ENCODE measurements at regions not wholly inside any gene's neighbourhood (a gene's known extent, or its start where the extent isn't known, plus 50 kb on each side); places are given as distances from the start of the nearest gene placed in this dataset.
"Not testable (repeated sequence)": the region's sequence is repeated elsewhere in the genome, so short reads cannot be mapped to it uniquely, and the experiment has no call there.

DNA sequence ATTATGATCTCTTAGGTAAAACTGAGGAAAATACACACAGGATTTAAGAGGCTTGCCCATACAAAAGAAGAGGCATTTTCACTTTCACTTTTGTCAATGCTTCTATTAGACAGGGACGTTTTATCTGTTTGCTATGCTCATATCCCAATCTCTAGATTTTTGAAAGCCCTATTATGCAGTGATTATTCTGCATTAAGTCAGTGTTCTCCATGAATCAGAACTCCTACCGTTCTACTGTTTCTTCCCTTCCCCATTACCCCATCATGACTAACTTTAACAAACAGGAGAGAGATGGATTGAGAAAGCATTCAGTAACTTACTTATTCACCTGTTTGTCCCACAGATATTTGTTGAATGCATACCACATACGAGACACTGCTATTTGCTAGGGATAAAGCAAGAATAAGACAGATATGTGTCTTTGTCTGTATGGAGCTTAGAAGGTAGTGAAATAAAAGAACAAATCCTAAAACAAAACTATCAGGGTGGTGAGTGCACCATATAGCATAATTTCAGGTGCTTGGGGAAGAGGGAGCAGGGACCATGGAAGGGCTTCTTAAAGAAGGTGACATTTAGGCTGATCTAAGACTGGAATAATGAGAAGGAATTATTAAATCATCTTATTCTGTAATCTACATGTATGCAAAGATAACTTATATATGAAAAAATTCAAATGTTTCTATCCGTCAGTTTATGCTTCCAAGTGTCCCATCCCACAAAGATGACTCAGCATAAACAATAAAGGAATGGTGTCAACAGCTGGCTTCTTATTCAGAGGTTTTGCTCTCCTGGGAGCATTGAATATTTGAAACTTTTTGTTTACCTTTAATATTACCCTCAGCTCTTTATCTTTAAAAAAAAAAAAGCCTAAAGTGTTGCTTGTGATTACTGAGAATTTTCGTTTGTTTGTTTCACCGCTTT is 328.1 kb downstream of the HINT1 start:
- H3K27me3 Mint-ChIP-seq (ENCODE audit: low read depth, poor library complexity): no peaks in the 10 kb centered on the region
- H3K9me3 Mint-ChIP-seq: peaks cover 9% of the 10 kb centered on the region
- no peaks in the 10 kb centered on the region for H3K36me3 Mint-ChIP-seq (ENCODE audit: low read depth)
- TF ChIP-seq, protein P1, sequence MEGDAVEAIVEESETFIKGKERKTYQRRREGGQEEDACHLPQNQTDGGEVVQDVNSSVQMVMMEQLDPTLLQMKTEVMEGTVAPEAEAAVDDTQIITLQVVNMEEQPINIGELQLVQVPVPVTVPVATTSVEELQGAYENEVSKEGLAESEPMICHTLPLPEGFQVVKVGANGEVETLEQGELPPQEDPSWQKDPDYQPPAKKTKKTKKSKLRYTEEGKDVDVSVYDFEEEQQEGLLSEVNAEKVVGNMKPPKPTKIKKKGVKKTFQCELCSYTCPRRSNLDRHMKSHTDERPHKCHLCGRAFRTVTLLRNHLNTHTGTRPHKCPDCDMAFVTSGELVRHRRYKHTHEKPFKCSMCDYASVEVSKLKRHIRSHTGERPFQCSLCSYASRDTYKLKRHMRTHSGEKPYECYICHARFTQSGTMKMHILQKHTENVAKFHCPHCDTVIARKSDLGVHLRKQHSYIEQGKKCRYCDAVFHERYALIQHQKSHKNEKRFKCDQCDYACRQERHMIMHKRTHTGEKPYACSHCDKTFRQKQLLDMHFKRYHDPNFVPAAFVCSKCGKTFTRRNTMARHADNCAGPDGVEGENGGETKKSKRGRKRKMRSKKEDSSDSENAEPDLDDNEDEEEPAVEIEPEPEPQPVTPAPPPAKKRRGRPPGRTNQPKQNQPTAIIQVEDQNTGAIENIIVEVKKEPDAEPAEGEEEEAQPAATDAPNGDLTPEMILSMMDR (IDR thresholded peaks at IDR 0.05): no peak
- peak overlapping the region; percentile 18 for H3K27ac Mint-ChIP-seq
- H3K4me1 Mint-ChIP-seq: no peaks in the 10 kb centered on the region
- H3K4me3 Mint-ChIP-seq: no peak overlapping the region
- DNase-seq: no peak

DNA sequence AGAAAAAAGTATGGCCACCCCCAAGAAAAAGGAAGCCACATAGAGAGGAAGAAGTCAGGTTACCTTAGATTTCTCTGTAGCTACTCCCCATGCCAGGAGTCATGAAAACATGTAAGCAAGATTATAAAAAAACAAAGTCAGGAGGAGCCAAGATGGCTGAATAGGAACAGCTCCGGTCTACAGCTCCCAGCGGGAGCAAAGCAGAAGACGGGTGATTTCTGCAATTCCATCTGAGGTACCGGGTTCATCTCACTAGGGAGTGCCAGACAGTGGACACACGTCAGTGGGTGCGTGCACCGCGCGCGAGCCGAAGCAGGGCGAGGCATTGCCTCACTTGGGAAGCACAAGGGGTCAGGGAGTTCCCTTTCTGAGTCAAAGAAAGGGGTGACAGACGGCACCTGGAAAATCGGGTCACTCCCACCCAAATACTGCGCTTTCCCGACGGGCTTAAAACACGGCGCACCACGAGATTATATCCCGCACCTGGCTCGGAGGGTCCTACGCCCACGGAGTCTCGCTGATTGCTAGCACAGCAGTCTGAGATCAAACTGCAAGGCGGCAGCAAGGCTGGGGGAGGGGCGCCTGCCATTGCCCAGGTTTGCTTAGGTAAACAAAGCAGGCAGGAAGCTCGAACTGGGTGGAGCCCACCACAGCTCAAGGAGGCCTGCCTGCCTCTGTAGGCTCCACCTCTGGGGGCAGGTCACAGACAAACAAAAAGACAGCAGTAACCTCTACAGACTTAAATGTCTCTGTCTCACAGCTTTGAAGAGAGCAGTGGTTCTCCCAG is 347.3 kb downstream of the HINT1 start:
- not testable (repeated sequence) for H3K27me3 Mint-ChIP-seq (ENCODE audit: low read depth, poor library complexity); H3K4me3 Mint-ChIP-seq
- peaks cover 34% of the 10 kb centered on the region for H3K9me3 Mint-ChIP-seq

DNA sequence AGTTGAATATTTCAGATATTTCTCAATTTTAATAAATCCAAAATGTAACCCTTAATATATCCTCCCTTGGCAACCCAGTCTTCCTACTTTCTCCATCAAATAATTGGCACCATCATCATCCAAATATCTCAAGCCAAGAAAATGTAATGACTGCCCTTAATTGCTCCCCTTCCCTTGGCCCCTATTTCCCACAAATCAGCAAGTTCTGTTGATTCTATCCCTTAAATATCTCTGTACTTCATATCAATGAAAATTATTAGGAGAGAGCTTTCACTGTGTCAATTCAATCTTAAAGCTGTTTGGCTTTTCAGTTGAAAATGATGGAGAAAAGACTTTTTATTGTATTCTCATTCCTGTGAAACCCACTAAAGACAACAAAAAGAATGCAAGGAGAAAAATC is 349.8 kb downstream of the HINT1 start:
- H3K36me3 Mint-ChIP-seq (ENCODE audit: low read depth): peaks cover 5% of the 10 kb centered on the region
- H3K4me1 Mint-ChIP-seq: no peaks in the 10 kb centered on the region
- H3K9me3 Mint-ChIP-seq: peaks cover 27% of the 10 kb centered on the region
- H3K27me3 Mint-ChIP-seq (ENCODE audit: low read depth, poor library complexity): no peaks in the 10 kb centered on the region
- H3K27ac Mint-ChIP-seq: no peak overlapping the region
- DNase-seq: no peak
- TF ChIP-seq, protein P1 (IDR thresholded peaks at IDR 0.05): no peak
- H3K4me3 Mint-ChIP-seq: no peak overlapping the region

More for the DNA sequence above, 347.3 kb downstream of the HINT1 start:
- H3K4me1 Mint-ChIP-seq; H3K36me3 Mint-ChIP-seq (ENCODE audit: low read depth); H3K27ac Mint-ChIP-seq; DNase-seq: not testable (repeated sequence)

DNA sequence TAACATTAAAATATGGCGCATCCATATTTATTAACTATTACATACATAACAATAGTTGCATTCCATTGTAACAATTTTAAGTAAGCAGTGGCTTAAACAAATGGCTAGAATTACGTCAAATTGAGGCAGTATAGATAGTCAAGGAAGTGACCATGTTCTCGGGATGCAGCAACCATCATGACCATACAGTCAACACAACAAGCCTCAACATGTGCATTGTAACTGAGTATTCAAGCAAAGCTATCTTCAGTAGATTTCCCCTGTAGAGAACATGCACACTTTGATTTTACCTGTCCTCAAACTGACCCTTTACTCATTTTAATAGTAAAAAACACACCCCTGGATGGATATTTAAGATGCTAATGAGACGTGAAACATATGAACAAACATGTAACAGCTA is 356.4 kb downstream of the HINT1 start:
- no peaks in the 10 kb centered on the region for H3K4me1 Mint-ChIP-seq
- H3K27ac Mint-ChIP-seq: no peak overlapping the region
- H3K36me3 Mint-ChIP-seq (ENCODE audit: low read depth): no peaks in the 10 kb centered on the region
- DNase-seq: no peak
- H3K4me3 Mint-ChIP-seq: no peak overlapping the region
- peaks cover 3% of the 10 kb centered on the region for H3K27me3 Mint-ChIP-seq (ENCODE audit: low read depth, poor library complexity)
- no peaks in the 10 kb centered on the region for H3K9me3 Mint-ChIP-seq
- TF ChIP-seq, protein P1 (IDR thresholded peaks at IDR 0.05): no peak

DNA sequence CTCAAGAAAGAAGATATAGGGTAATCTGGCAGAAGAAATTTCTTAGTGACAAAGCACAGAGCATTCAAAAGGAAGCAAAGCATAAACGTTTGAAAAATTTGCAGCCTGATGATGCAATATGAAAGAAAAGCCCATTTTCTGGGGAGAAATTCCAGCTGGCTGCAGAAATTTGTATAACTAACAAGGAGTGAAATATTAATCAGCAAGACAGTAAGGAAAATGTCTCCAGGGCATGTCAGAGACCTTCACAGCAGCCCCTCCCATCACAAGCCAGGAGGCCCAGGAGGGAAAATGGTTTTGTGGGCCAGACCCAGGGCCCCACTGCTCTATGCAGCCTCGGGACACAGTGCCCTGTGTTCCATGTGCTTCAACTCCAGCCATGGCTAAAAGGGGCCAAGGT is 359.4 kb downstream of the HINT1 start:
- Mint-ChIP-seq H3K4me1 (no peaks in the 10 kb centered on the region), H3K9me3 (peaks cover 14% of the 10 kb centered on the region), H3K27me3 (ENCODE audit: low read depth, poor library complexity) (peaks cover 3% of the 10 kb centered on the region), H3K27ac (no peak overlapping the region), H3K4me3 (no peak overlapping the region), H3K36me3 (ENCODE audit: low read depth) (no peaks in the 10 kb centered on the region)
- no peak for DNase-seq
- TF ChIP-seq, protein P1 (IDR thresholded peaks at IDR 0.05): no peak

DNA sequence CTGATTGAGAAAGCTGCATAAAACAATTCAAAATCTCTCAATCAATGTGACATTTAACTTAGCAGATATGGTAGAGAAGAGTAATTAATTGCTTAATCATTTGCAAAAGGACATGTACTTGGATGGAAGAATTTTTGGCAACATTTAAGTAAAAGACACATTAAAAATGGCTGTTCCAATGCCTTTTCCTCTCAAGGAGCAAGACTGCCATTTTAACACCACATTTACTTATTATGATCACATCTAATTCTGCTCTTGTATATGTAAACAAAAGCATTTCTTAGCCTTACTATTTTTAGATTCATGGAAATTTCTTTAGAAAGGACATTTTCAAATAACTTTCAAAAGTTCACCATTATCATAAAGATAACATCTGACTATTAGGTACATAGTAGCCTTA is 360.0 kb downstream of the HINT1 start:
- TF ChIP-seq, protein P1 (IDR thresholded peaks at IDR 0.05): no peak

More for the DNA sequence above, 360.0 kb downstream of the HINT1 start:
- Mint-ChIP-seq H3K4me1 (no peaks in the 10 kb centered on the region), H3K36me3 (ENCODE audit: low read depth) (no peaks in the 10 kb centered on the region), H3K27me3 (ENCODE audit: low read depth, poor library complexity) (peaks cover 3% of the 10 kb centered on the region), H3K9me3 (peaks cover 17% of the 10 kb centered on the region), H3K4me3 (no peak overlapping the region), H3K27ac (no peak overlapping the region)
- no peak for DNase-seq
